GM12872 (cell line): ENCODE measurements at regions not wholly inside any gene's neighbourhood (a gene's known extent, or its start where the extent isn't known, plus 50 kb on each side); places are given as distances from the start of the nearest gene placed in this dataset.

ENCODE experiments used
- TF ChIP-seq, protein P1 (sequence below): IDR thresholded peaks from 3 replicates; pipeline ENCODE4 v1.5.1; 2011; ENCODE audit warnings: low read depth, mild to moderate bottlenecking, low read length, moderate library complexity; ENCODE audit not compliant: insufficient read depth

GRCh38 chr4:175281894-175282293 is 363.7 kb downstream of the ADAM29 start:
- TF ChIP-seq, protein P1, sequence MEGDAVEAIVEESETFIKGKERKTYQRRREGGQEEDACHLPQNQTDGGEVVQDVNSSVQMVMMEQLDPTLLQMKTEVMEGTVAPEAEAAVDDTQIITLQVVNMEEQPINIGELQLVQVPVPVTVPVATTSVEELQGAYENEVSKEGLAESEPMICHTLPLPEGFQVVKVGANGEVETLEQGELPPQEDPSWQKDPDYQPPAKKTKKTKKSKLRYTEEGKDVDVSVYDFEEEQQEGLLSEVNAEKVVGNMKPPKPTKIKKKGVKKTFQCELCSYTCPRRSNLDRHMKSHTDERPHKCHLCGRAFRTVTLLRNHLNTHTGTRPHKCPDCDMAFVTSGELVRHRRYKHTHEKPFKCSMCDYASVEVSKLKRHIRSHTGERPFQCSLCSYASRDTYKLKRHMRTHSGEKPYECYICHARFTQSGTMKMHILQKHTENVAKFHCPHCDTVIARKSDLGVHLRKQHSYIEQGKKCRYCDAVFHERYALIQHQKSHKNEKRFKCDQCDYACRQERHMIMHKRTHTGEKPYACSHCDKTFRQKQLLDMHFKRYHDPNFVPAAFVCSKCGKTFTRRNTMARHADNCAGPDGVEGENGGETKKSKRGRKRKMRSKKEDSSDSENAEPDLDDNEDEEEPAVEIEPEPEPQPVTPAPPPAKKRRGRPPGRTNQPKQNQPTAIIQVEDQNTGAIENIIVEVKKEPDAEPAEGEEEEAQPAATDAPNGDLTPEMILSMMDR: no peak

DNA sequence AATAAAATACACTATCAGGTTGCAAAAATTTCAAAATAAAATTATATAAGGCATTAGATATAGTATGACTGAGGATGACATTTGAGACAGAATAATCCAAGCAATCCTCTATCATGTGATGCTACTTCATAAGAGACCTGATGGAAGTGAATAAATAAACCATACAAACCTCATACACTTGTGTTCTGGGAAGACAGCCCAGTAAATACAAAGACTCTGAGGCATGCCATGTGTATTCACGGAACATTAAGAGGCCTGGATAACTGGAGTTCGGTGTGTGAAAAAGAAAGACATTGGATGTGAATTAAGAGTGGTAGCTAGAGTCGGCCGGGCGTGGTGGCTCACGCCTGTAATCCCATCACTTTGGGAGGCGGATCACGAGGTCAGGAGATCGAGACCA is 364.2 kb downstream of the ADAM29 start:
- TF ChIP-seq, protein P1: no peak

- TF ChIP-seq, protein P1: no peak
These were observed 372.2 kb downstream of the ADAM29 start for GRCh38 chr4:175290401-175290800.

DNA sequence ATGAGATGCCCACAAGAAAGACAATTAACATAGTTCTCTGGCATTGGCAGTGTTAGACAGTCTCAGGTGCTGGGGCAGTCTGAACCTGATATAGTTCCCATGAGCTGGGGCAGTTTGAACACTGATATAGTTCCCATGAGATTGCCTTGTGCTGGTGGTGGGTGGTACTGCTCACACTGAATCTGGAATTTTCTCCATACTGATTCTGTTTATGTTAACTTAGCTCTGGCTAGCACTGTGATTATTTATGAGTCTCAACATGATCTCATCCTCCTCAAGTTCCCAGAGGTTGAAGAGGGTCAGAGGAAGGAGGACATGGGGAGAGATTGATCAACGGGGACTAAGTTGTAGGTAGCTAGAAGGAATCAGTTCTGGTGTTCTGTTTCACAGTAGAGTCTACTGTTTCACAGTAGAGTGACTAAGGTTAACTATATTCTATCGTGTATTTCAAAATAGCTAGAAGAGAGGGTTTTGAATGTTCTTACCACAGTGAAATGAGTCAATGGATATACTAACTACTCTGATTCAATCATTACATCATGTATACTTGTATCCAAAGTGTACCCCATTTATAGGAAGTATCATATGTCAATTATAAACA is 379.9 kb downstream of the ADAM29 start:
- TF ChIP-seq, protein P1: no peak

GRCh38 chr4:175306436-175306835 is 388.3 kb downstream of the ADAM29 start:
- TF ChIP-seq, protein P1: no peak

- TF ChIP-seq, protein P1: no peak
These were observed 389.2 kb downstream of the ADAM29 start for GRCh38 chr4:175307326-175307725.

- TF ChIP-seq, protein P1: no peak
These were observed 390.1 kb downstream of the ADAM29 start for GRCh38 chr4:175308236-175308635.
